COLO829 (cell line): ENCODE measurements at regions not wholly inside any gene's neighbourhood (a gene's known extent, or its start where the extent isn't known, plus 50 kb on each side); places are given as distances from the start of the nearest gene placed in this dataset.
A peak's percentile ranks its signal among the peaks of the same experiment; 100 is the strongest.

Experiments used
- DNase-seq: peaks from one replicate; pipeline ENCODE4 v3.0.0; 2012; ENCODE audit warnings: low spot score

DNA sequence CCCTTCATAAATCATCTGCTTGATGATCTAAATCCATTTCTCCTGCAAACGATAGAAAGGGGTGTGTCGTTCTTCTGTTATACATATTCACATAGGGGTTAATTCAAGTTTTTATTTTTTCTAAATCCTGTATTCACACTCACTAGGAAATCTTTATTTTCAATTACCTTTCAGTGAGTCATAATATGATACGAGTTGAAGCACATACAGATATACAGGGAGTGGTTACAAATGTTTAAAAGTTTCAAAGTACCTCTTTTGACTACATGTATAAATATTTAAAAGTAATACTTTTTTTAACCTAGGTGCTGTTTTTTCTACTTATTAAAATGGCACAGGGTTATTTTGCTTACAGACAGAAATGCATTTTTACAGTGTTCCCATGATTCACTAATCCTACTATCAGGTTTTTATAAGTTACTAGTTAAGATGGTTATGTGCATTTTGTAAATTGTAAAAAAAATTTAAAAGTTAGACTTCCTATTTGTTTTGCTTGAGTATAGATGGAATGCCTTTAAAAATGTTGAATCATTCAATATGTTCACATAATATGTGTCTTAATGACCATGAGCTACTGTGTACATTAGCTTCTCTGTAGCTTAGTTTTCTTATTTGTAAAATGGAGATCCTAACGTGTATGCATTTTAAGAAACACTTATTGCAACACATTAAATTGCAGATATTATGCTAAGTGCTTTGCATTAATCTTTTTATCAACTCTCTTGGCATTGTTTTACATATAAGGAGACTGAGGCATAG lies 1378.1 kb downstream of the DSC3 start:
- no peak for DNase-seq

DNA sequence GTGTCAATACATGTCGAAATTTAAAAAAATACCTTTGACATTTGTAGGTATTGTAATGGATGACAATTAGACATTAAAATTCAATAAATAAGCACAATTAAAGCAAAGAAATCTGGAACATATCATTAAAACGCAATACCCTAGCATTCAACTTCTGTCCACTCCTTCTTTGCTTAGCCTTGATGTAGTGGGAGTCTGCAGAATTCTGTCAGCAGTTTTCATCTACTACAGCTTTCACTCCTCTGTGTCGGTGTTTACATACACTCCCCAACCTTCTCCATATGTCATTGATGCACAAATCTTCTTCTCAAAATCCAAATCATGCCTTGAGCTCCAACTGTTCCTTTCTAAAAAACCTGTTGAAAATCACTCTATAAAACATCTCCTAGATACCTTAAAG lies 1380.6 kb downstream of the DSC3 start:
- DNase-seq: no peak

DNA sequence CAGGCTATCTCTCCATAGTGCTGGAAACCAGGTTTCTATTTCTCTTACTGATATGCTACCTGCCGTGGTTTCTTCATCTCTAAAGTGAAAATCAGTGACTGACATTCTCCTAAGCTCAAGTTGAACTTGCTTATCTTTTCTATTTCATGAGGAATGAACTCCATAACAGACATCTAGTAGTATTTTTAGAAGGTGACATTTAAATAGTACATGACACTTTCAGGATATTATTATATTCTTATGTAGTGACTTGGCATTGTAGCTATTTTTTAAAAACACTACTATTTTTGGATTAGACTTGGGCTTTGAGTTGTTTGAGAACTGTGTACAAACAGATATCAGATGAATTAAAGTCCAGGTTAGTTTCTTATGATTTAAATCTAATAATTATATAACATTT lies 1381.8 kb downstream of the DSC3 start:
- no peak for DNase-seq

DNA sequence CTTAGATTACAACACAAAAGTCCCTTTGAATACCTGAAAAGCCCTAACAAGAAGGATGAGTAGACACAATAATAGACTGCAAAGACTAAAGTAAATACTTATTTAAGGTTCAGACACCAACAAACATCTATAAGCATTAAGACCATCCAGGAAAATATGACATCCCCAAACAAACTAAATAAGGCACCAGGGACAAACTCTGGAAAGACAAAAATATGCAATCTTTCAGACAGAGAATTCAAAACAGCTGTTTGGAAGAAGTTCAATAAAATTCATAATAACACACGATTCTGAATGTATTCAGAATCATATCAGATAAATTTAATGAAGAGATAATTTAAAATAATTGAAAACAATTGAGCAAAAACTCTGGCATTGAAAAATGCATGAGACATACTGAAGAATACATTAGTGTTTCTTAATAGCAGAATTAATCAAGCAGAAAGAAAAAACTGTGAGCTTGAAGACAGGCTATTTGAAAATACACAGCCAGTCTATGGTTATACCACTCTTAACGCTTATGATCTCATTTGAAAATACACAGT lies 1388.8 kb downstream of the DSC3 start:
- no peak for DNase-seq

DNA sequence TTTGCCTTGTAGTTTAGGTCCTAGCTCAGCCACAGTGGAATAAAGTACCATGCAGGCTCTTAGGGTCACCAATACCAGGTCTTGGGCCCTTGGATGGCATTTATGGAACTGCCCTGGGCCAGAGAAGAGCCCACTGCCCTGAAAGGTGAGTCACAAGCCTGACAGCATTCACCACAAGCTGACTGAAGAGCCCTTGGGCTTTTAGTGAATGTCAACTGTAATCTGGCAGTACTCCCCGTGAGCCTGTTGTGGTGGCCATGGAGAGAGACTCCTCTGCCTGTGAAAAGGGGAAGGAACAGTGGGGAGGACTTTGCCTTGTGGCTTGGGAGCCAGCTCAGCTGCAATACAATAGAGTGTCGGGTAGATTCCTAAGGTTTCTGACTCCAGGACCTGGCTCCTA lies 1389.7 kb downstream of the DSC3 start:
- DNase-seq: no peak

DNA sequence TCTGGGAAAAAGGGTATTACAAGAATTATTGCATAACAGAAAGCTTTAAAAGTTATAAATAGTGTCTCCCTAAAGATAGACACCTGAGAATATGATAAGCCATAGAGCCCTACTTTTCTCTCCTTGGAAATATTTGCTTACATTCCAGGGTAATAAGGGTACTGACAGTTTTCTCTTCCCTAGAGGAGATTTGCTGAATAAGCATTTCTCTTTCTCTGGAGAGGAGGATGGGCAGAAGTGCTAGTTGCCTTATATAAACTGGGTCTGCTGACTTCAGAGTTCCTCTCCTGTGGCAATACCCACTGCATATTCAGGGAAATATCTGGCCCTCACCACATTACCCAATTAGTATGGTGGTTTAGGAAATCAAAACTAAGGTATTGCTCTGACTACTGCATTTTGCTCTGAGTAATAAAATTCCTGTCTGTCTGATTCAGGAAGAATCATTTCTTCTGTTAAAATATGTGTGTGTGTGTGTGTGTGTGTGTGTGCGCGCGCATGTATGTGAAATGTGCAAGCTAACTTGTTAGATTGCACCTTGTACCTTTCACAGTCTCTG lies 1391.3 kb downstream of the DSC3 start:
- DNase-seq: no peak

DNA sequence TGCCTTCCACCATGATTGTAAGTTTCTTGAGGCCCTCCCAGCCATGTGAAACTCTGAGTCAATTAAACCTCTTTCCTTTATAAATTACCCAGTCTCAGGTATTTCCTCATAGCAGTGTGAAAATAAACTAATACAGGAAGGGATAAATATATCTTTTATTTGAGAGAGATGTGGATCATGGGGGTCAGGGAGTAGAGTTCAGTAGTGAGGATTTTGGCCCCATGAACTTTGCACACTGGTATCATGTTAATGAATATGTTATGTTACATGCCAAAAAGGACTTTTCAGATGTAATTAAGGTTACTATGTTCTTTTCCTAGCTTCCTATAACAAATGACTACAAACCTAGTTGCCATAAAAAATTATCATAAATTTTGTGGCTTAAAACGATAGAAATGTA lies 1393.7 kb downstream of the DSC3 start:
- no peak for DNase-seq

DNA sequence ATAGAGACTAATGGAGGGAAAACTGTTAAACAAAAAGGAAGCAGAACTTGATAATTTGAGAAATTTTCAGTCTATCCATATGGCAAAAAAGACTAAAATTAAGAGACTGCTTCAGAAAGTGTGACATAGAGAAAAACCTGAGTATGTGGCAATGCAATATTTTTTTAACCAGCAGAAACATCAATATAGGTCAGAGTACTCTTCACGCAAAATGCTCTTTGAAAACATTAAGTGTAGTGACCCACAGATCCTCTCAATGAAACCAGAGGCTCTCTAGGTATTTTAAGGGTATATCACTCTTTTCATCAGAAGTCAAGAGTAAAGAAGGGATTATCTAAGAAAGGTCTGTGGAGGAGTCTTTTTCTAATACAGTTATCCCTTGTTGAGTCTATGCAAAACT lies 1394.8 kb downstream of the DSC3 start:
- DNase-seq: no peak

DNA sequence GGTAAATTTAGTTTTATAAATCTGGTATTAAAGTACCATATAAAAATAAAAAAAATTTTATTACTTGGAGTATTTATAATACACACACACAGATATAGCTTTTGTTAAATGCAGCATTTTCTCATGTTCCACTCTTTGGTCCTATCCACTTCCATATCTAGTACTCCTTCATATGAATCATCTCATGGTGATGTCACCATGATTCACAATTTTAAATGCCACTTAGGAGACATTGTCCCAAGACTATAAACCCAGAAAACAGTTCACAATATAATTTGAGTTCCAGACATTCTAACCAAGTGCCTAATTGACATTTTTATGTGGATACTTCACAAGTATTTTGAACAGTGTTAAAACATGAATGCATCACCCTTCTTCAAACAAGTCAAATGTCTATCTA lies 1398.3 kb downstream of the DSC3 start:
- peak; percentile 4 for DNase-seq

DNA sequence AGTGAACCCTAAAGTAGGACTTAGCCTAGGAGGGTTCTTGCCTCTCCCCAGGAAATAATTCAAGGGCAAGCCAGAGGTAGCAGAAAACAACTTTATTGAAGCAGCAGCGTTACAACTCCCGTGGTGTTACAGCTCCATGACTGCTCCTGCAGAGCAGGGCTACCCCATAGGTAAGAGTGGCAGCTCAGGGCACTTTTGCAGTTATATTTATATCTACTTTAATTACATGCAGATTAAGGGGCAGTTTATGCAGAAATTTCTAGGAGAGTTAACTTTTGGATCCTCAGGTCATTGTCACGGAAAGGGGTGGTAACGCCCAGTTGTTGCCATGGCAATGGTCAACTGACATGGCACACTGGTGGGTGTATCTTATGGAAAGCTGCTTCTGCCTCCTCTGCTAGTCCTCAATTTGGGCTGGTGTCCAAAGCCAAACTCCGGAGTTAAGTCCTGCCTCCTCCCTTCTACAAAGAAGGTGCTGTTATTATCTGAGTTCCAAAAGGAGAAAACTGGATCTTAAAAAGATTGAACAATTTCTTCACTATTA lies 1413.0 kb downstream of the DSC3 start:
- no peak for DNase-seq

DNA sequence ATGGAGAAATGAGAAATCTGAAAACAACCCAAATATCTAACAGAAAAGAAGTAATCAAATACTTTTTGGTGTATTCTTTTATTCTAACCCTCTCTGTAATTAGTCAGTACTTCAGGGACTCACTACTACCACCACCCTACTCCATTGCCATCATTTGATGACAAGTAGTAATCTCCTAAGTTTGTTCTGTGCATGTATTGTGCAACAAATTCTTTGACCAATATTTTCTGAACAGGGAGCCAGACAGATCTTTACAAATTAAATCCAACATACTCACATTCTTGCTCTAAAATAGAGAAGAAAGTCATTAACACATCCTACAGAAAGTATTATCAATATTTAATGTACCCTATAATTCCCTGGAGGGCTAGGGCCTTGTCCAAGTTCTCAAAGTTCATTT lies 1416.4 kb downstream of the DSC3 start:
- DNase-seq: no peak

DNA sequence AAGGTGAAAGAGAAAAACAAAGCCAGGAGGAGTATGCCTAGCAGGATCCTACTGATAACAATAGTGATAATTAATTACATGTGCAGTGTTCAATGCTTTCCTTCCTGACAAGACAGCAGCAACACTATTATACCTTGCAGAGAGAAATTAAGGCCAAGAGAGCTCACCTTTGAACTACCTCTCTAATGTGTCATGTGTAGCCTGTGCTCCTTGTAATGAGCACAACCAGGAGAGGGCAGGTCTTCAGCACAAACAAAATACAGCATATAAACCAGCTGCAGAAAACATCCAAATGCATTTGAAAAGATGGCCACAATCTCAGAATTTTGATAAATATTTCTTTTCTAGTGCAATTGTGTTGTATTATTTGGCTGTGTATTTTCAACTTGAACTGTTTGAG lies 1425.7 kb downstream of the DSC3 start:
- no peak for DNase-seq

DNA sequence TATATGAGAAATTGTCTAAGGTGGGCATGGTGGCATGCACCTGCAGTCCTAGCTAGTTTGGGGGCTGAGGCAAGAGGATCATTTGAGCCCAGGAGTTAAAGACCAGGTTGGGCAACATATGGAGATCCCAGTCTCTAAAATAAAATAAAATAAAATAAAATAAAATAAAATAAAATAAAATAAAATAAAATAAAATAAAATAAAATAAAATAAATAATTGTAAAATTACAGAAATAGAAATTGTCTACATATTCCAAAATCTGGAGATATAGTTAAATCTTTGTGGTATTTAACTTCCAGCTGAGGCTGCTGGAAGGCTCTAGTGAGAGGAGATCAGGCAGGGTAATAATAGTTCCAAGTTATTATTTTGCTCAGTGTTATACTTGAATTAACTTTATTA lies 1432.1 kb upstream of the CDH2 start:
- DNase-seq: no peak

DNA sequence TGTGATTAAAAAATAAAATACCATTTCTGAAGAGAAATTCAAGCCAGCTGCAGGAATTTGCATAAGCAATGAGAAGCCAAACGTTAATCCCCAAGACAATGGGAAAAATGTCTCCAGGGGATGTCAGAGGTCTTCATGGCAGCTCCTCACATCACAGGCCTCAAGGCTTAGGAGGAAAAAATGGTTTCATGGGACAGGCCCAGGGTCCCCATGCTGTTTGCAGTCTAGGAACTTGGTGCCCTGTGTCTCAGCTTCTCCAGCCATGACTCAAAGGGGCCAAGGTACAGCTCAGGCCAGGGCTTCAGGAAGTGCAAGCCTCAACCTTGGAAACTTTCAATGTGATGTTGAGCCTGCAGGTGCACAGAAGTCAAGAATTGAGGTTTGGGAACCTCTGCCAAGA lies 1428.4 kb upstream of the CDH2 start:
- no peak for DNase-seq

DNA sequence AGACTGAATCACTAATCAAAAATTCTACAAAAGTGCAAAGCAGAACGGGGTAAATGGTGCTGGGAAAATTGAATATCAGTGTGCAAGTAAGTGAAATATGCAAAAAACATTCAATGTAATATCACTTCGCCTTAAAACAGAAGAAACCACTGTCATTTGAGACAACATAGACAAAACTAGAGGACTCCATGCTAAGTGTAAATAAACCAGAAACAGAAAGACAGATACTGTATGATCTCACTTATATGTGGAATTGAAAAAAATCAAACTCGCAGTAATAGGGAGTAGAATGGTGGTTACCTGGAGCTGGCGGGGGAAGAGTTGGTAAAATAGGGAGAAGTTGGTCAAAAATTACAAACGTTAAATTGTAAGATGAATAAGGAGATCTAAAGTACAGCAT lies 1420.0 kb upstream of the CDH2 start:
- no peak for DNase-seq

DNA sequence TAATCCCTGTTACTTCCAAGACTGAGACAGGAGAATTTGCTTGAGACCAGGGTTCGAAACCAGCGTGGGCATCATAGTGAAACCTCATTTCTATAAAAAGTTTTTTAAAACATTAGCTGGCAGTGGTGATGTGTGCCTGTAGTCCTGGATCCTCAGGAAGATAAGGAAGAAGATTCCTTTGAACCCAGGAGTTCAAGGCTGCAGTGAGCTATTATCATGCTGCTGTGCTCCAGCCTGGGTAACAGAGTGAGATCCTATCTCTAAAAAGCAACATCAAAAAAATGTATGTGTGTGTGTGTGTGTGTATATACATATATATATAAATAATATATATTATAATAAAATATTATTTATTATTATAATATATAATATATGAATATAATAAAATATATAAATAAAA lies 1417.6 kb upstream of the CDH2 start:
- no peak for DNase-seq

DNA sequence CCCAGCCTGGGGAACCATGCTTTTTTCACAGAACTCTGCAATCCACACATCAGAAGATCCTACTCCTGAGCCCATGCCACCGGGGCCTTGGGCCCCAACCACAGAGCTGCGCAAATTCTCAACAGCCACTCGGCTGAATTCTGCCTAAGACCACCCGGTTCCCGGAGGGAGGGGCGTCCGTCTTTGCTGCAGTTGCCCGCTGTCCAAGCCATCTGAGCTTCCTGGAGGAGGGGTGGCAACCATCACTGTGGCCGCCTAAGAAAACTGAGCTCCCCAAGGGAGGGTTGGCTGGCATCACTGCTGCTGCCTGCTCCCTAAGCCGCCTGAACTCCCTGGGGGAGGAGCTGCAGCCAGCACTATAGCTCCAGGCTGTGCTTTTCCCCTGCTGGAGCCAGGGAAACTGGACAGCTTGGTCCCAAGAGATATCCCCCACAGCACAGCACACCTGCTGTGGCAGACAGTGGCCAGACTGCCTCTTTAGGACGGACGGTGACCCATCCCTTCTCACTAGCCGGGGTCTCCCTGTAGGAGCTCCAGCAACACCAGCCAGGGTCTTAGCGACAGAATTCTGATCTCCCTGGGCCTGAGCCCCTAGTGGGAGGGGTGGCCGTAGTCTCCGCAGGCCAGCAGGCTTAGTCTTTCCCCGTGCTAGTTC lies 1411.6 kb upstream of the CDH2 start:
- no peak for DNase-seq

DNA sequence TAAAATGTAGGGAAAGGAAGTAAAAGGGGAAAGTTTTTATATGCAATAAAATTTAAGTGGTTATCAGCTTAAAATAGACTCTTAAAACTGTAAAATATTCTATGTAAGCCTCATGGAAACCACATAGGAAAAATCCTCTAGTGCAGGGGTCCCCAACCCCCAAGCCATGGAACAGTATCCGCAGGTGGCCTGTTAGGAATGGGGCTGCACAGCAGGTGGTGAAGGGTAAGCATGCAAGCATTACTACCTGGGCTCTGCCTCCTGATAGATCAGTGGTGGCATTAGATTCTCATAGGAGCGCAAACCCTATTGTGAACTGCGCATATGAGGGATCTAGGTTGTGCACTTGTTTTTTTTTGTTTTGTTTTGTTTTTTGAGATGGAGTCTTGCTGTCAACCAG lies 1409.3 kb upstream of the CDH2 start:
- no peak for DNase-seq

DNA sequence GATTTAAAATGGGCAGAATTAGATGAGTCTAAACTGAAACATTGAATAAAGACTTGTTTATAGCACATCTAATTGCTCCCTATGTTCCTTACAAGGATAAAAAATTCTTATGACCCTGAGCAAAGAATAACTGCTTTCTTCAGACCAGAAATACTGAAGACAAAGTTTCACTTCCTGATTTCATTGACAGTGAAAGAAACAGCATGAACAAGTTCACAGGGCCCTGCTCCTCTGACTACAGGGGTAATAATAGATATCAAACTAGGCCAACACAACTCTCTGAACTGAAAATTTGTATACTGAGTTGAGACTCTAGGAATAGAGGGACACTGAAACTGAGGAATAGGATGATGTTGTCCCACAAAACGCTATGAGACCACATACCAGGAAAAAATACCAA lies 1383.3 kb upstream of the CDH2 start:
- DNase-seq: peak; percentile 0

DNA sequence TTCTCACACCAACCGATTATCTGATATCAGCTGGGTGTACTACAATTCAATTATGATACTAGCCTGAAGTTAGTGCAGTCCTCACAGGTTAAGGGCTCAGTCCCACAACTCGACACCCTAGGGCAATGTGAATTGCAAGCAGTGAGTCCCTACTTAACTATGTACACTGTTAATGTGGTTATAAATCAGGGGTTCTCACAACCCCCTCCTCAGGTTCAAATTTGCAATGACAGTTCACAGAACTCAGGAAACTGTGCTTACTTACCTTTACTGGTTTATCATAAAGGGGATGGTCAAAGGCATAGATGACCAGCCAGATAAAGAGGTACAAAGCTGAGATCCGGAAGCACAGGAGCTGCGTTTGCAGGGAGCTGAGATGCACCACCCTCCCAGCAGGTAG lies 1379.1 kb upstream of the CDH2 start:
- DNase-seq: no peak

DNA sequence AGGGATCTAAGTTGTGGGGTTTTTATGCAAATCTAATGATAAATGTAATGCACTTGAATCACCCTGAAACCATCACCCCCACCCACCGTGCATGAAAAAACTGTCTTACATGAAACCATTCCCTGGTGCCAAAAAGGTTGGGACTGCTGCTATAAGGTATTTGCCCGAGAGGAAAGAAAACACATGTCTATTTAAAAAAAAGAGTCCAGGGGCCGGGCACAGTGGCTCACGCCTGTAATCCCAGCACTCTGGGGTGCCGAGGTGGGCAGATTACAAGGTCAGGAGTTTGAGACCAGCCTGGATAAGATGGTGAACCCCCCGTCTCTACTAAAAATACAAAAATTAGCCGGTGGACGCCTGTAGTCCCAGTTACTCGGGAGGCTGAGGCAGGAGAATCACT lies 1372.8 kb upstream of the CDH2 start:
- DNase-seq: no peak

DNA sequence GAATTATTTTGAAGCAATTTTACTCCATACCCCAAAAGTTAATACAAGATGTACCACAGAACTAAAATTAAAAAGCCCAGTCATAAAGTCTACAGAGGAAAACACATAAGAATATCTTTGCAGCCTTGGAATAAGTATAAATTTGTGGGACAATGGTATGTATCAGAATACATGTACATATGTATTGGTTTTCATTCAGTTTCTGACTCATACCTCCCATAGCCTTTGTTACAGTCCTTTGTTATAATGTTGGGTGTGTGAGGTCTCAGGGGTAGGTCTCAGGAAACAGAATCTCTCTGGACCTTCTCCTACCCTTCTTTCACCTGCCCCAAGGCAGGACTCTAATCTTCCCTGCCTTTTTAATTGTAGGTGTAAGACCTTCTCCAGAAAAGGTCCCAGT lies 1370.7 kb upstream of the CDH2 start:
- DNase-seq: no peak

DNA sequence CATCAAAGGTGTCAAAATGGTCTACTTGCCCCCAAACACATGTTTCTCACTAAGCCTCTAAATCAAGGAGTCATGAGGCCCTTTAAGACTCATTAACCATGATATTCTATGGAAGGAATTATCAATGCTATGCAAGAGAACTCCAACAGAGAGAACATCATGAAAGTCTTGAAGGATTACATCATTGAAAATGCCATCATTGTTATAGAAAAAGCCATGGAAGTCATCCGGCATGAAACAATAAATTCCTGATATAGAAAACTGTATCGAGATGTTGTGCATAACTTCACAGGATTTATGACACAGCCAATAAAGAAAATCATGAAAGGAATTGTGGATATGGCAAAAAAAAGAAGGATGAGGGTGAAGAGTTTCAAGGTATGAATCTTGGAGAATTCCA lies 1363.6 kb upstream of the CDH2 start:
- no peak for DNase-seq
